TTC549 (cell line): ENCODE measurements at regions not wholly inside any gene's neighbourhood (a gene's known extent, or its start where the extent isn't known, plus 50 kb on each side); places are given as distances from the start of the nearest gene placed in this dataset.
"Not testable (repeated sequence)": the region's sequence is repeated elsewhere in the genome, so short reads cannot be mapped to it uniquely, and the experiment has no call there.

Experiments used
- FAIRE-seq: peaks from 2 replicates; lab custom pipeline; 2012; peaks lifted over from hg19 to GRCh38; lab: Jason Lieb, UNC

- no peak for FAIRE-seq
Measured at GRCh38 chr21:27814226-27814625, 847.3 kb upstream of the ADAMTS5 start.

- FAIRE-seq, result no peak
Measured at GRCh38 chr21:27813750-27814149, 846.9 kb upstream of the ADAMTS5 start.

- no peak for FAIRE-seq
Measured at GRCh38 chr21:27813344-27813743, 846.5 kb upstream of the ADAMTS5 start.

- FAIRE-seq, result no peak
Measured at GRCh38 chr21:27812279-27812678, 845.4 kb upstream of the ADAMTS5 start.

GRCh38 chr21:27808923-27809322 lies 842.0 kb upstream of the ADAMTS5 start:
- FAIRE-seq, result no peak

- peak; percentile 46 for FAIRE-seq
Measured at GRCh38 chr21:27807596-27807995, 840.7 kb upstream of the ADAMTS5 start.

- FAIRE-seq, result peak; percentile 90
Measured at GRCh38 chr21:27806281-27806680, 839.4 kb upstream of the ADAMTS5 start.

GRCh38 chr21:27805696-27806095 lies 838.8 kb upstream of the ADAMTS5 start:
- no peak for FAIRE-seq

- no peak for FAIRE-seq
Measured at GRCh38 chr21:27804515-27804914, 837.6 kb upstream of the ADAMTS5 start.

- FAIRE-seq, result peak; percentile 33
Measured at GRCh38 chr21:27803571-27803970, 836.7 kb upstream of the ADAMTS5 start.

GRCh38 chr21:27802816-27803475 lies 836.1 kb upstream of the ADAMTS5 start:
- FAIRE-seq, result peak; percentile 34

GRCh38 chr21:27799861-27800260 lies 833.0 kb upstream of the ADAMTS5 start:
- no peak for FAIRE-seq

- no peak for FAIRE-seq
Measured at GRCh38 chr21:27796106-27796505, 829.2 kb upstream of the ADAMTS5 start.

- FAIRE-seq, result no peak
Measured at GRCh38 chr21:27795418-27795817, 828.5 kb upstream of the ADAMTS5 start.

GRCh38 chr21:27793901-27794300 lies 827.0 kb upstream of the ADAMTS5 start:
- no peak for FAIRE-seq

- FAIRE-seq, result no peak
Measured at GRCh38 chr21:27787046-27787445, 820.2 kb upstream of the ADAMTS5 start.

GRCh38 chr21:27779606-27780005 lies 812.7 kb upstream of the ADAMTS5 start:
- FAIRE-seq, result no peak

- FAIRE-seq, result no peak
Measured at GRCh38 chr21:27776925-27777553, 810.2 kb upstream of the ADAMTS5 start.

GRCh38 chr21:27772816-27773215 lies 805.9 kb upstream of the ADAMTS5 start:
- FAIRE-seq, result no peak

- no peak for FAIRE-seq
Measured at GRCh38 chr21:27771938-27772483, 805.1 kb upstream of the ADAMTS5 start.

GRCh38 chr21:27769763-27770162 lies 802.9 kb upstream of the ADAMTS5 start:
- no peak for FAIRE-seq

GRCh38 chr21:27768046-27768637 lies 801.3 kb upstream of the ADAMTS5 start:
- FAIRE-seq, result not testable (repeated sequence)

GRCh38 chr21:27764056-27764455 lies 797.2 kb upstream of the ADAMTS5 start:
- no peak for FAIRE-seq
